Caki2 (cell line): ENCODE measurements at regions not wholly inside any gene's neighbourhood (a gene's known extent, or its start where the extent isn't known, plus 50 kb on each side); places are given as distances from the start of the nearest gene placed in this dataset.
"Not testable (repeated sequence)": the region's sequence is repeated elsewhere in the genome, so short reads cannot be mapped to it uniquely, and the experiment has no call there.

Source experiments
- DNase-seq: peaks from one replicate; pipeline ENCODE4 v3.0.0-alpha.2; 2015; ENCODE audit warnings: low read depth
- in situ Hi-C: cut with HindIII; loops from 2 replicates; pipeline ENCODE4 v1.10.0; 2016; ENCODE audit warnings: low sequenced_read_pairs, low pct_unique_long_range_greater_than_20kb, mixed read lengths

GRCh38 chr15:20259559-20260190, 281.9 kb downstream of the GOLGA6L6 start:
- DNase-seq, in situ Hi-C loops: not testable (repeated sequence)

GRCh38 chr15:20256394-20256793, 285.2 kb downstream of the GOLGA6L6 start:
- in situ Hi-C loops, DNase-seq: not testable (repeated sequence)

- in situ Hi-C loops, DNase-seq: not testable (repeated sequence)
Observed at GRCh38 chr15:20255641-20256040, 286.0 kb downstream of the GOLGA6L6 start.

GRCh38 chr15:20253047-20253615, 288.5 kb downstream of the GOLGA6L6 start:
- in situ Hi-C loops, DNase-seq: not testable (repeated sequence)

- DNase-seq, in situ Hi-C loops: not testable (repeated sequence)
Observed at GRCh38 chr15:20252040-20252439, 289.6 kb downstream of the GOLGA6L6 start.

- in situ Hi-C loops, result not testable (repeated sequence)
- peak; percentile 47 for DNase-seq
Observed at GRCh38 chr15:20251214-20252005, 290.2 kb downstream of the GOLGA6L6 start.

- in situ Hi-C loops, DNase-seq: not testable (repeated sequence)
Observed at GRCh38 chr15:20250206-20250605, 291.4 kb downstream of the GOLGA6L6 start.

GRCh38 chr15:20249677-20249970, 292.0 kb downstream of the GOLGA6L6 start:
- in situ Hi-C loops, DNase-seq: not testable (repeated sequence)

- in situ Hi-C loops, DNase-seq: not testable (repeated sequence)
Observed at GRCh38 chr15:20248434-20248833, 293.2 kb downstream of the GOLGA6L6 start.

- in situ Hi-C loops, DNase-seq: not testable (repeated sequence)
Observed at GRCh38 chr15:20247137-20247536, 294.5 kb downstream of the GOLGA6L6 start.

GRCh38 chr15:20246624-20247023, 295.0 kb downstream of the GOLGA6L6 start:
- in situ Hi-C loops, DNase-seq: not testable (repeated sequence)

- DNase-seq, in situ Hi-C loops: not testable (repeated sequence)
Observed at GRCh38 chr15:20245856-20246255, 295.7 kb downstream of the GOLGA6L6 start.

GRCh38 chr15:20244792-20245191, 296.8 kb downstream of the GOLGA6L6 start:
- DNase-seq, in situ Hi-C loops: not testable (repeated sequence)

GRCh38 chr15:20243486-20244240, 297.9 kb downstream of the GOLGA6L6 start:
- DNase-seq, in situ Hi-C loops: not testable (repeated sequence)

GRCh38 chr15:20240366-20240917, 301.2 kb downstream of the GOLGA6L6 start:
- DNase-seq, in situ Hi-C loops: not testable (repeated sequence)

GRCh38 chr15:20239186-20239585, 302.4 kb downstream of the GOLGA6L6 start:
- in situ Hi-C loops, DNase-seq: not testable (repeated sequence)

GRCh38 chr15:20237256-20238020, 304.2 kb downstream of the GOLGA6L6 start:
- peak; percentile 61 for DNase-seq
- in situ Hi-C loops, result not testable (repeated sequence)

- in situ Hi-C loops, DNase-seq: not testable (repeated sequence)
Observed at GRCh38 chr15:20235728-20236127, 305.9 kb downstream of the GOLGA6L6 start.
